Peyer's patch (tissue), 4 donors: ENCODE measurements at regions not wholly inside any gene's neighbourhood (a gene's known extent, or its start where the extent isn't known, plus 50 kb on each side); places are given as distances from the start of the nearest gene placed in this dataset.

Experiments used
- CTCF ChIP-seq, 6 experiments: fragments of 450-650 bp in 4 of 6; fragments of 200-600 bp in 2 of 6; sonication (generic) in 1 of 6; IDR thresholded peaks; one replicate each; pipeline ENCODE4 v1.5.1; 2017 to 2019; ENCODE audit warnings: antibody characterized with exemption in 6 of 6, mild to moderate bottlenecking in 3 of 6, moderate library complexity in 1 of 6
- POLR2A ChIP-seq, 2 donors: fragments of 450-650 bp; IDR thresholded peaks; one replicate each; pipeline ENCODE4 v1.5.1; 2017; ENCODE audit warnings: antibody characterized with exemption in 2 of 2, mild to moderate bottlenecking in 2 of 2, moderate library complexity in 2 of 2

DNA sequence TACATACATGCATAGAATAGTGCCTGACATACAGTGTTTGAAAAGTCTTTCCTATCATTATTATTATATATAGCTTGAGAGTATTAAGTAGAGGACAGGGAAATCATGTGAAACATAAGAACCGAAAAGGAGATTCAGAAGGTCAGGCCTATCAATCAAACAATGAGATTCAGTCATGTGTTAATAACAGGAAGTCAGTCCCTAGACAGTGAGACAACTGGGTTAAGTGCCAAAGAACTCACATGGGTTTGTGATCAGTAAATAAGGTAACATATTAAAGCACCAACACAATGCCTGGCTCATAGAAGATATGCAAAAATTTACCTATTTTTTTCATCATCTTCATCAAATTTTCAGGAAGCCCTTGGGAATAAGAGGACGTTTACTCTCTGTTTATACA lies 174.3 kb upstream of the FAT3 start:
- TF ChIP-seq POLR2A (IDR thresholded peaks at IDR 0.05) (no peak), CTCF (IDR thresholded peaks at IDR 0.05) (no peak)
